Heart left ventricle (tissue), 16 donors: ENCODE measurements at regions not wholly inside any gene's neighbourhood (a gene's known extent, or its start where the extent isn't known, plus 50 kb on each side); places are given as distances from the start of the nearest gene placed in this dataset.

ENCODE experiments used
- ATAC-seq, 4 donors: fragments of 200-7000 bp; cut with Tn5 transposase; one replicate each; pipeline ENCODE4 v1.9.1; 2020 to 2022; ENCODE audit warnings: moderate library complexity in 4 of 4, mild to moderate bottlenecking in 3 of 4, moderate number of reproducible peaks in 1 of 4
- DNase-seq, 5 donors: peaks; one replicate each; pipeline ENCODE4 v3.0.0-alpha.2; 2020
- H3K27ac ChIP-seq, 12 donors: fragments of 200-600 bp; sonication (generic) in 4 of 12; one replicate each; pipeline versions ENCODE4 v1.5.0 to v1.8.0; 2016 to 2022; ENCODE audit warnings: mild to moderate bottlenecking in 2 of 12
- H3K27me3 ChIP-seq, 9 donors: fragments of 200-600 bp; sonication (generic) in 2 of 9; one replicate each; pipeline versions ENCODE4 v1.5.1 to v1.8.0; 2016 to 2022; ENCODE audit warnings: mild to moderate bottlenecking in 3 of 9
- H3K36me3 ChIP-seq, 9 donors: fragments of 200-600 bp; sonication (generic) in 2 of 9; one replicate each; pipeline versions ENCODE4 v1.5.0 to v1.8.0; 2018 to 2022; ENCODE audit warnings: mild to moderate bottlenecking in 2 of 9
- H3K4me1 ChIP-seq, 12 donors: fragments of 200-600 bp; sonication (generic) in 4 of 12; one replicate each; pipeline versions ENCODE4 v1.5.0 to v1.8.0; 2016 to 2022; ENCODE audit warnings: mild to moderate bottlenecking in 3 of 12
- H3K4me3 ChIP-seq, 12 donors: fragments of 200-600 bp; sonication (generic) in 4 of 12; one replicate each; pipeline versions ENCODE4 v1.5.0 to v1.8.0; 2017 to 2022; ENCODE audit warnings: mild to moderate bottlenecking in 9 of 12, moderate library complexity in 4 of 12
- H3K9me3 ChIP-seq, 12 donors: fragments of 200-600 bp; sonication (generic) in 4 of 12; one replicate each; pipeline versions ENCODE4 v1.5.0 to v1.8.0; 2016 to 2022; ENCODE audit warnings: mild to moderate bottlenecking in 1 of 12
- POLR2A ChIP-seq, 2 donors: fragments of 450-650 bp; IDR thresholded peaks; one replicate each; pipeline ENCODE4 v1.6.1; 2017; ENCODE audit warnings: antibody characterized with exemption in 2 of 2, mild to moderate bottlenecking in 2 of 2, moderate library complexity in 2 of 2
- WGBS, 4 donors: extraction: QIAGEN DNeasy Blood & Tissue Kit in 2 of 4; methylation state at CpG; one replicate each; pipeline versions ENCODE4 v1.1.5 to v1.1.7; 2013 to 2018; 5-methylcytosine and 5-hydroxymethylcytosine counted together
- intact Hi-C, 10 donors: fragments of 100-400 bp; cut with DNase I; formaldehyde crosslinking; loops; one replicate each; pipeline versions ENCODE4 v1.11.1 to v1.14.2; 2022
- TF ChIP-seq, protein P1 (sequence below), 12 donors: fragments of 200-600 bp; sonication (generic) in 4 of 12; IDR thresholded peaks; one replicate each; pipeline versions ENCODE4 v1.5.0 to v1.8.0; 2018 to 2022; ENCODE audit warnings: antibody characterized with exemption in 12 of 12, mild to moderate bottlenecking in 5 of 12
- donor health status: ischemic (EF 13 %, LVEDD 7.1; RV severe dilation, severe dysfunction).
- donor health status: healthy with polysubstance abuse.
- donor health status: DM: no; HTN: yes; CAD: no.
- donor health status: DM: no; HTN: no; CAD: no.
- donor health status: ischemic (EF 25% LVEDD 6.9; RV normal size, moderate dysfunction).
- donor health status: ischemic (EF 25% LVEDD 5.7; RV mildly dilated, moderate dysfunction).
- donor health status: healthy.
- donor health status: DM: yes; HTN: yes; CAD: no.
- donor health status: ischemic (EF 35%, LVEDD 5.7; RV mildly dilated, moderate dysfunction).
- donor health status: nonischemic (EF 11% LVEDD 7.7; RV severe dilation, severe dysfunction).
- donor health status: DM: yes; HTN: yes; CAD: no.
- donor health status: PGD.
- donor health status: ischemic (EF 29% LVEDD 5.4; RV normal size, mild dysfunction).
- donor health status: nonischemic (EF 23%, LVEDD 6.1; RV moderate dilation, normal function).

DNA sequence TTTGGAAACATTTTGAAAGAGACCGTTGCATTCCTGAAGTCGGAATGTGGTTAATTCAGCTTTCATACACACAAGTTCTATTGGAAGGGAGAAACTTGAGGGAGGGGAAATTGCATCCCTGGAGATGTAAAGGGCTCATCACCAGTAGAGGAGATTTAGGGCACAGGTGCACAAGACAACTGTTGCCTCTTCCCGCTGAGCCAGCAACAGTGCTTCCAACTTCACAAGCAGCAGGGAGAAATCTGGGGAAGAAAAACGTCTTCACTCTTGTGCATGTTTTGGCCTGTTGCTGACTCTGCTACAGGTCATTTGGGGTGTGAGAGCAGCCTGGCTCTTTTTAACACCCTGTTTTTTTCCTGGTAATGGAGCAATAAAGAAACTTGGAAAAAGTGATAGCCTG lies 277.9 kb downstream of the GAS1 start:
- intact Hi-C loops = no loop called here
- no peak for ATAC-seq

DNA sequence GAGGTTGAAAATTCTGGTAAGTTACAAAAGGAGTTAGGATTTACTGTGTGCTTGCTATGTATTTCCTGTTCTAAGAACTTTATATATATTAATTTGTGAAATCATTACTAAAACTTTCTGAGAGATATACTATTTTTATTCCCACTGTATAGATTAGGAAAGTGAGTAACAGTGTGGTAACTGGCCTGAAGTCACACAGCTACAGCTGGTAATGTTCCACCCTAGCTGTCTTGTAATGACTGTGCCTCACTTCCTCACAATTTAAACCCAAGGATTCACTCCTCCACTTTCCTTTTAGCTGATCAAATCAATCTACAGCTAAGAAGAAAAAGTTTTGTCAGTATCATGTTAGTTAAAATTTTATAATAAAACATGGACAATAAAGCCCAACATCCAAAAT lies 278.8 kb downstream of the GAS1 start:
- Histone ChIP-seq H3K27ac (no peak overlapping the region), H3K27me3 (no peaks in the 10 kb centered on the region), H3K36me3 (no peaks in the 10 kb centered on the region), H3K4me3 (no peak overlapping the region), H3K9me3 (peaks cover 0 to 24% (median 8%) of the 10 kb centered on the region in 12 donors), H3K4me1 (no peaks in the 10 kb centered on the region)
- no peak for ATAC-seq
- TF ChIP-seq, protein P1, sequence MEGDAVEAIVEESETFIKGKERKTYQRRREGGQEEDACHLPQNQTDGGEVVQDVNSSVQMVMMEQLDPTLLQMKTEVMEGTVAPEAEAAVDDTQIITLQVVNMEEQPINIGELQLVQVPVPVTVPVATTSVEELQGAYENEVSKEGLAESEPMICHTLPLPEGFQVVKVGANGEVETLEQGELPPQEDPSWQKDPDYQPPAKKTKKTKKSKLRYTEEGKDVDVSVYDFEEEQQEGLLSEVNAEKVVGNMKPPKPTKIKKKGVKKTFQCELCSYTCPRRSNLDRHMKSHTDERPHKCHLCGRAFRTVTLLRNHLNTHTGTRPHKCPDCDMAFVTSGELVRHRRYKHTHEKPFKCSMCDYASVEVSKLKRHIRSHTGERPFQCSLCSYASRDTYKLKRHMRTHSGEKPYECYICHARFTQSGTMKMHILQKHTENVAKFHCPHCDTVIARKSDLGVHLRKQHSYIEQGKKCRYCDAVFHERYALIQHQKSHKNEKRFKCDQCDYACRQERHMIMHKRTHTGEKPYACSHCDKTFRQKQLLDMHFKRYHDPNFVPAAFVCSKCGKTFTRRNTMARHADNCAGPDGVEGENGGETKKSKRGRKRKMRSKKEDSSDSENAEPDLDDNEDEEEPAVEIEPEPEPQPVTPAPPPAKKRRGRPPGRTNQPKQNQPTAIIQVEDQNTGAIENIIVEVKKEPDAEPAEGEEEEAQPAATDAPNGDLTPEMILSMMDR (IDR thresholded peaks at IDR 0.05) = no peak
- TF ChIP-seq POLR2A (IDR thresholded peaks at IDR 0.05) = no peak
- intact Hi-C loops = no loop called here
- no peak for DNase-seq

More for the DNA sequence above, 277.9 kb downstream of the GAS1 start:
- TF ChIP-seq, protein P1 (IDR thresholded peaks at IDR 0.05) = no peak
- TF ChIP-seq POLR2A (IDR thresholded peaks at IDR 0.05) = no peak
- Histone ChIP-seq H3K36me3 (no peaks in the 10 kb centered on the region), H3K4me3 (no peak overlapping the region), H3K27ac (no peak overlapping the region), H3K4me1 (no peaks in the 10 kb centered on the region), H3K9me3 (peaks cover 0 to 24% (median 8%) of the 10 kb centered on the region in 12 donors), H3K27me3 (no peaks in the 10 kb centered on the region)
- WGBS, 4 donors = 80 to 87% (median 82%) methylated on average over 4 of the region's 4 CpGs
- no peak for DNase-seq

DNA sequence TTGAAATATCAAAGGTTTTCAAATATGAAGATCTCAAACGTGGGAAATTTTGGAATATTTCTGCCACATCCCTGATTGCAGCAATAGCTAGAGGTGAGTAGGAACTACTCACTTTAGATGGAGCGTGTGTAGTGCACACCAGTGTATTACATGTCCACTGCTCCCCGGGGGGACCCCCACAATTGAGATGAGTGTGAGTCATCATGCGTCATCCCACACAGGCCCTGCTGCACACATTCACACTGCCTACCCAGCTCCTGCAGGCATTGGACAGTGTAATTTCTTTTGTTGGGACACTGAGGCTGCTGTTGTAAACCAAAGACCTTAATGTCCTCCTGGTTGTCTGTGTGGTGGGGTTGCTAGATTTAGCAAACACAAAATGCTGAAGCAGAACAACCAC lies 280.0 kb downstream of the GAS1 start:
- Histone ChIP-seq H3K4me3 (no peak overlapping the region), H3K9me3 (peaks cover 0 to 24% (median 8%) of the 10 kb centered on the region in 12 donors), H3K36me3 (no peaks in the 10 kb centered on the region), H3K4me1 (no peaks in the 10 kb centered on the region), H3K27me3 (peaks cover 0 to 6% (median 0%) of the 10 kb centered on the region in 9 donors), H3K27ac (no peak overlapping the region)
- intact Hi-C loops = no loop called here
- WGBS, 4 donors = 92 to 96% (median 94%) methylated on average over 4 of the region's 4 CpGs
- TF ChIP-seq, protein P1 (IDR thresholded peaks at IDR 0.05) = no peak
- TF ChIP-seq POLR2A (IDR thresholded peaks at IDR 0.05) = no peak
- no peak for ATAC-seq
- no peak for DNase-seq

DNA sequence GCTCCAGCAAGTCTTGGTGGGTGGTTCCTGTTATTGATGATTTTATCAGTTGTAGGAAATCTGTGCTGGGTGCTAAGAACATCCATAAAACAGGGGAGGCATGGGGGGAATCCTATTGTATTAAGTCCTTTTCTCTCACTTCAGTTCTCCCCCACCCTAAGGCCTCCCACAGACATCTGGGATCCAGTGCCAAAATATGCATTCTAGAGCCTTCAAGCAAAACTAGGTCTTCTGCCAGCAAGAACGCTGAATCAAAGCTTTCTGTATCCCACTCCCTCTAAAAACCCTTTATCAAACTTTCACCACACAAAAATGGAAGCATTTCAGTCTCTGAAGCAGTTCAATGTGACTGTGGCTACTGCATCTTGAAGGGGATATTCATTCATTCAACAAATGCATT lies 281.9 kb downstream of the GAS1 start:
- DNase-seq (no peak), ATAC-seq (no peak)
- Histone ChIP-seq H3K4me3 (no peak overlapping the region), H3K36me3 (no peaks in the 10 kb centered on the region), H3K27me3 (peaks cover 0 to 6% (median 0%) of the 10 kb centered on the region in 9 donors), H3K4me1 (peaks cover 0 to 2% (median 0%) of the 10 kb centered on the region in 12 donors), H3K27ac (no peak overlapping the region), H3K9me3 (peaks cover 0 to 9% (median 0%) of the 10 kb centered on the region in 12 donors)
- TF ChIP-seq POLR2A (IDR thresholded peaks at IDR 0.05) = no peak
- TF ChIP-seq, protein P1 (IDR thresholded peaks at IDR 0.05) = no peak
- intact Hi-C loops = no loop called here
- WGBS, 4 donors = 55 to 75% (median 64%) methylated on average over 1 of the region's 1 CpG
